Iris pigment epithelial cell (primary cell): ENCODE measurements at regions not wholly inside any gene's neighbourhood (a gene's known extent, or its start where the extent isn't known, plus 50 kb on each side); places are given as distances from the start of the nearest gene placed in this dataset.
A peak's percentile ranks its signal among the peaks of the same experiment; 100 is the strongest.

Experiments used
- DNase-seq: peaks from one replicate; pipeline ENCODE4 v3.0.0-alpha.2; 2011; ENCODE audit warnings: low read depth

- no peak for DNase-seq
Measured at GRCh38 chr2:29974086-29974485, 52.7 kb upstream of the ALK start.

DNA sequence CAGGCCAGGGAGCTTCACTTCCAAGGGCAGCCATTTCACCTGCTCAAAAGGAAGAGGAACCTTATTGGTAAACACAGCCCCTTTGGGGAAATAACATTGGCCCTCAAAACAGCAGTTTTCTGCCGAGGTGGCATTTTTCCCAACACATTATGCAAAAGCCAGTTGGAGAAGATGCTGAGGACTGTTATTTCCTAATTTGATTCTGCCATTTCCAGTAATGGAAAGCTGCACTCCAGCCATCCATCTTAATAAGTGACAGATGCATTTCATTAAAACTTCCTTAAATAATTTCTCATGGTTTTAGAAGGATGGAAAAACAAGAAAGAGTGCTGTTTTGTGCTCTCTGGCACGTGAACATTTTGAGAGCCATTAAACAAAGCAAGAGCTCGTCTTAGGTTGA, 55.9 kb upstream of the ALK start:
- DNase-seq, result no peak

- no peak for DNase-seq
Measured at GRCh38 chr2:29981402-29981801, 60.0 kb upstream of the ALK start.

DNA sequence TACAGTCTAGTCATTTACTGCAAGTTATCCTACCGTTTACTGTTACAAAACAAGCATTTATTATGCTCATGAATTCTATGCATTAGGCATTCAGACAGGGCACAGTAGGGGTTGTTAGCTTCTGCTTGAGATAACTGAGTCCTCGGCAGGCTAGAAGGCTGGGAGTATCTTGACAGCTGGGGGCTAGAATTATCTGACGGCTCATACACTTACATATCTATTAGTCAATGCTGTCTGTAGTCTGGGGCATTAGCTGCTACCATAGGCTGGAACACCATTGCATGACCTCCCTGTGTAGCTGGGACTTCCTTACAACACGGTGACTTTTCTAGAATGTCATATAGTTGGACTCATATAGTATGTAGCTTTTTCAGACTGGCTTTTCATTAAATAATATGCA, 61.9 kb upstream of the ALK start:
- no peak for DNase-seq

GRCh38 chr2:29987146-29987545, 65.8 kb upstream of the ALK start:
- DNase-seq, result no peak

GRCh38 chr2:29990129-29990528, 68.7 kb upstream of the ALK start:
- no peak for DNase-seq

- no peak for DNase-seq
Measured at GRCh38 chr2:29991086-29991485, 69.7 kb upstream of the ALK start.

DNA sequence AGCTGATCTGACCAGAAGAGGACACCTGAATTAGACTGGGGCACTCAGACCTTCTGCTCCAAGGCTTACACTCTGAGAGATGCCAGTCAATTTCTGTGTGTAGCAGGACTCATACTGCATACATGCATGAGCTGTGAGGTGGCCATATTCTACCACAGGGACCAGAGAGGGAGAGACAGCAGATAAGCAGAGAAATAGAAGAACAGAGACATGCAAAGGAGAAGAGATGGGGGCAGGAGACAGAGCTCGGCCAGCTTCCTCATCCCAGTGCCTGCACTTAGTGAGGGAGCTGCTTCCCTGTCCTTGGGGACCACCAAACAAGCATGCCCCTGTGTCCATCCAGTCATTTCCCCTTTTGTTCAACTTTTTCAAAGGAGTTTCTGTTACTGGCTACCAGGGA, 73.9 kb upstream of the ALK start:
- DNase-seq, result no peak

DNA sequence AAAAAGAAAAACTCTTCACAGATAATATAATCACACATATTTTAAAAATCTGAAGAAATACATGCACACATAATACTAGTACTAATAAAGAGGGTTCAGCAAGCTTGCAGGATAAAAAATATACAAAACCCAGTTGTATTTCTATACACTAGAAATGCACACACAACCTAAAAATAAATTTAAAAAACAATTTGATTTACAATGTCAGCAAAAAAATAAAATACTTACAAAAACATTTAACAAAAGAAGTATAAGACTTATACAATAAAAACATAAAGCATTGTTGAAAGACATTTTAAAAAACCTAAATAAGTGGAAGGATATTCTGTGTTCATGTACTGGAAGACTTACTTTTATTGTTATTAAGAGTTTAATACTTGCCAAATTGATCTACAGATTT, 81.7 kb upstream of the ALK start:
- no peak for DNase-seq

- DNase-seq, result no peak
Measured at GRCh38 chr2:30022444-30023071, 101.2 kb upstream of the ALK start.

- DNase-seq, result no peak
Measured at GRCh38 chr2:30024281-30024680, 102.9 kb upstream of the ALK start.

- peak; percentile 49 for DNase-seq
Measured at GRCh38 chr2:30026091-30027055, 105.0 kb upstream of the ALK start.

GRCh38 chr2:30029804-30030203, 108.4 kb upstream of the ALK start:
- DNase-seq, result no peak

DNA sequence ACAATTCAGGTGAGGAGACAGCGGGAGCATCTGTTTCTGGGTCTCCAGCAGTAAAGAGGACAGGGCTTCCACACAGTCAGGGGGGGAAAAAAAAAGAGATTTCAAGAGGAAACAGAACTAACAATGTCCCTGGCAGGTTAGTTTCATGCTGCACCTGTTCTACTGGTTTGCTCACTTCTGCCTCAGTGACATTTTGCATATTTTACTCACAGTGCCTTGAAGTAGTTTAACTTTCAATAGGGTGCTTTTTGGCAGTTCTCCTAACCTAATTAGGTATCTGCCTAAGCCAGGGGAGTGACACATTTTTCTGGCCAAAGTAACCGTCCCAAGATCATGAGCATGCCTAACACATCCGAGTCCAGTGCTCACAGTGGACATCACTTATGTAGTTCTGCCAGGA, 109.0 kb upstream of the ALK start:
- DNase-seq, result no peak

GRCh38 chr2:30031184-30031583, 109.8 kb upstream of the ALK start:
- DNase-seq, result no peak

GRCh38 chr2:30034052-30034775, 112.6 kb upstream of the YPEL5 start:
- no peak for DNase-seq

- DNase-seq, result no peak
Measured at GRCh38 chr2:30037016-30037415, 109.8 kb upstream of the YPEL5 start.

GRCh38 chr2:30038419-30038818, 108.4 kb upstream of the YPEL5 start:
- no peak for DNase-seq

- no peak for DNase-seq
Measured at GRCh38 chr2:30039101-30039500, 107.7 kb upstream of the YPEL5 start.

DNA sequence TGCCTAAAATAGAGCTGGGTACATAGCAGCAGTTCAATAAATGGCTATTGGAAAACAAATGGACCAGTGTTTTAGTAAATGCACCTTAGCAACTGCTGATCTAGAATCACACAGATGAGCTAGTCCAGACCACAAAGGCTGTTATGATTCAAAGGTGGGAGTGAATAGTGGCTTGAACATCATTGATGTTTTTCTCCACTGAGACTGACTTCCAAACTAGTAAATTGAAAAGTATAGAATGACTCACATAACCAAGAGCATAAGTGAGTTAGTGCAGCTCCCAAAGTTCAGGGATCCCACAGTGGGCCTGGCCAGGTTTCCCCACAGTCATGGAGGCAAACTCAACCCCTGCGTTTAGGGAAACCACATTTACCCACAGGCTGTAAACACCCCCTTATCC, 106.7 kb upstream of the YPEL5 start:
- no peak for DNase-seq

- DNase-seq, result no peak
Measured at GRCh38 chr2:30041884-30042283, 104.9 kb upstream of the YPEL5 start.

- no peak for DNase-seq
Measured at GRCh38 chr2:30046396-30046795, 100.4 kb upstream of the YPEL5 start.

DNA sequence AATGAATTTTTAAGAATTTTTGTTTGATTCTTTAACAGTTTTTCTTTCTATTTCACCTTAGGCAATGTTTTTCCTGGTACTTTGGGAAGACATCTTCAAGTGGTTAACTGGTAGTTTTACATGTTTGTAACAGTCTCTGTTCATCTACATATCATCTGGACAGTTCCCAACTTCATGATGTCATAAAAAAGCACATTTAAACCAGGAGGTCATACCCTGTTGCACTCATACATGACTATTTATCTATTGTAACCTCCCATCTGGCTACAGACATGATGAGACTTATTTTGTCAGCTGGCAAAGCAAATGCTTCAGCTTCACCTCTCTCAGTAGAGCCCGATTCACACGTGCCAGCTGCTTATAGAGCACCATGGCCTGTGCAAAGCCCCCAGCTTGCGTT, 99.8 kb upstream of the YPEL5 start:
- DNase-seq, result no peak
